ENCODE measurements at regions not wholly inside any gene's neighbourhood (a gene's known extent, or its start where the extent isn't known, plus 50 kb on each side); places are given as distances from the start of the nearest gene placed in this dataset.

- TF ChIP-seq, protein P1, sequence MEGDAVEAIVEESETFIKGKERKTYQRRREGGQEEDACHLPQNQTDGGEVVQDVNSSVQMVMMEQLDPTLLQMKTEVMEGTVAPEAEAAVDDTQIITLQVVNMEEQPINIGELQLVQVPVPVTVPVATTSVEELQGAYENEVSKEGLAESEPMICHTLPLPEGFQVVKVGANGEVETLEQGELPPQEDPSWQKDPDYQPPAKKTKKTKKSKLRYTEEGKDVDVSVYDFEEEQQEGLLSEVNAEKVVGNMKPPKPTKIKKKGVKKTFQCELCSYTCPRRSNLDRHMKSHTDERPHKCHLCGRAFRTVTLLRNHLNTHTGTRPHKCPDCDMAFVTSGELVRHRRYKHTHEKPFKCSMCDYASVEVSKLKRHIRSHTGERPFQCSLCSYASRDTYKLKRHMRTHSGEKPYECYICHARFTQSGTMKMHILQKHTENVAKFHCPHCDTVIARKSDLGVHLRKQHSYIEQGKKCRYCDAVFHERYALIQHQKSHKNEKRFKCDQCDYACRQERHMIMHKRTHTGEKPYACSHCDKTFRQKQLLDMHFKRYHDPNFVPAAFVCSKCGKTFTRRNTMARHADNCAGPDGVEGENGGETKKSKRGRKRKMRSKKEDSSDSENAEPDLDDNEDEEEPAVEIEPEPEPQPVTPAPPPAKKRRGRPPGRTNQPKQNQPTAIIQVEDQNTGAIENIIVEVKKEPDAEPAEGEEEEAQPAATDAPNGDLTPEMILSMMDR (IDR thresholded peaks at IDR 0.05; ENCODE audit: low read depth, low read length) = no peak
- TF ChIP-seq MYC (IDR thresholded peaks at IDR 0.05; ENCODE audit: low read depth, low read length) = no peak
- TF ChIP-seq, protein P2, sequence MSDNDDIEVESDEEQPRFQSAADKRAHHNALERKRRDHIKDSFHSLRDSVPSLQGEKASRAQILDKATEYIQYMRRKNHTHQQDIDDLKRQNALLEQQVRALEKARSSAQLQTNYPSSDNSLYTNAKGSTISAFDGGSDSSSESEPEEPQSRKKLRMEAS (IDR thresholded peaks at IDR 0.05; ENCODE audit: low read depth, low read length) = no peak
- H3K4me3 ChIP-seq (ENCODE audit: low read depth, low read length) = no peak overlapping the region
- no peak for DNase-seq (ENCODE audit: low read depth)
These were observed 79.6 kb upstream of the RET start for GRCh38 chr10:42997151-42997848.

GRCh38 chr10:42997849-42998165, 79.1 kb upstream of the RET start:
- DNase-seq (ENCODE audit: low read depth) = peak; percentile 8
- TF ChIP-seq MYC (IDR thresholded peaks at IDR 0.05; ENCODE audit: low read depth, low read length) (no peak), POLR2A (IDR thresholded peaks at IDR 0.05; ENCODE audit: extremely low read depth, insufficient read length) (no peak)
- TF ChIP-seq, protein P1 (IDR thresholded peaks at IDR 0.05; ENCODE audit: low read depth, low read length) = no peak
- TF ChIP-seq, protein P2 (IDR thresholded peaks at IDR 0.05; ENCODE audit: low read depth, low read length) = no peak
- H3K4me3 ChIP-seq (ENCODE audit: low read depth, low read length) = no peak overlapping the region

GRCh38 chr10:42998481-42999384, 78.1 kb upstream of the RET start:
- no peak for TF ChIP-seq POLR2A (IDR thresholded peaks at IDR 0.05; ENCODE audit: extremely low read depth, insufficient read length)
- TF ChIP-seq, protein P1 (IDR thresholded peaks at IDR 0.05; ENCODE audit: low read depth, low read length) = no peak
- TF ChIP-seq MYC (IDR thresholded peaks at IDR 0.05; ENCODE audit: low read depth, low read length) = no peak
- TF ChIP-seq, protein P2 (IDR thresholded peaks at IDR 0.05; ENCODE audit: low read depth, low read length) = no peak
- DNase-seq (ENCODE audit: low read depth) = no peak

DNA sequence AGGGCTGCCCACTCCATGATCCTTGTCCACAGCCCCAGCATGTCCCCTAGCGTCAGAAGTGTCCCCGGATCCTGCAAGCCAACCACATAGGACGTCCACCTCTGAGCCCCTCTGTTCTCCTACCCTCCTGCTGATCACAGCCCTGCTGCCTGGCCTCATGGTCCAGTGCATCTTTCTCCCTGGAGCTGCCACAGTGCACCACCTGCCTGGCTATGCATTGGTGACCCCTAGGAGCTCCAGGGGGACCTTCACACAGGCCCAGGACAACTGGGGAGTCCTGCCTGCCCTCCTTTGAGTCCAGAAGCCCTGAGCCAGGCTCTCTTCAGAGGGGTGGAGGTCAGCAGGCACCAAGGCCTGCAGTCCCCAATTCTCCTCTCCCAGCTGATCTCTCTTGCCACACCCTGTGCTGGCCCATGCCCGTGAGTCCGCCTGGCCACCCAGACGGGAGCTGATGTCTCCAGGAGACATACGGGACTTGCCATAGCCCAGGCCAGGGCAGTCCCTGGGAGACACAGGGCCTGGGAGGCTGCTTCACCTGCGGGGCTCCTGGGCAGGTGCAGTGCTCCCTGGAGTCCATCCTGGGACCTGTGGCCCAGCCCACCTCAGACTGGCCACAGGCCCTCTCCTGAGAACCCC, 77.4 kb upstream of the RET start:
- no peak overlapping the region for H3K4me3 ChIP-seq (ENCODE audit: low read depth, low read length)
- DNase-seq (ENCODE audit: low read depth) = no peak
- TF ChIP-seq, protein P1 (IDR thresholded peaks at IDR 0.05; ENCODE audit: low read depth, low read length) = no peak
- TF ChIP-seq POLR2A (IDR thresholded peaks at IDR 0.05; ENCODE audit: extremely low read depth, insufficient read length) = no peak

More at GRCh38 chr10:42998481-42999384, 78.1 kb upstream of the RET start:
- no peak overlapping the region for H3K4me3 ChIP-seq (ENCODE audit: low read depth, low read length)

- TF ChIP-seq, protein P1 (IDR thresholded peaks at IDR 0.05; ENCODE audit: low read depth, low read length) = no peak
- no peak for TF ChIP-seq MYC (IDR thresholded peaks at IDR 0.05; ENCODE audit: low read depth, low read length)
- TF ChIP-seq, protein P2 (IDR thresholded peaks at IDR 0.05; ENCODE audit: low read depth, low read length) = no peak
- TF ChIP-seq POLR2A (IDR thresholded peaks at IDR 0.05; ENCODE audit: extremely low read depth, insufficient read length) = no peak
- no peak overlapping the region for H3K4me3 ChIP-seq (ENCODE audit: low read depth, low read length)
- DNase-seq (ENCODE audit: low read depth) = peak; percentile 4
These were observed 76.9 kb upstream of the RET start for GRCh38 chr10:43000021-43000411.
